ENCODE measurements at regions not wholly inside any gene's neighbourhood (a gene's known extent, or its start where the extent isn't known, plus 50 kb on each side); places are given as distances from the start of the nearest gene placed in this dataset.

DNA sequence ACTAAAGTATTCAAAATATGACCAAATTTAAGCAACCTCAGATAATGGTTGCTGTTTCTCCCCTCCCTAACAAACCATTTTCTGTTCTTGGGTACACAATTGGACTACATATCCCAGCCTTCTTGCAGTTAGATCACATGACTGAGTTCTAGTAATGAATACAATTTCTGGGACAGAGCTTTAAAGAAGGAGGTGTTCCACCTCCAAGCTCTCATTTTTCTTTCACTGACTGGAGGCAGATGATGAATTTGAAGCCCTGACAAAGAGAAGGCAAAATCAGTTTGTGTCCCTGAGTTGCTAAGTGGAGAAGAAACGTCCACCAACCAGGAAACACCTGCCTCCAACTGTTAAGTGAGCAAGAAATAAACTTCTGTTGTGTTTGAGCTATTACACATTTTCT is 117.2 kb downstream of the LCA5 start:
- peak in 1 of 9 donors; percentile 7 for DNase-seq (ENCODE audit: low read depth in 6 of 9, low spot score in 9 of 9)
- no peak overlapping the region for H3K27ac ChIP-seq (ENCODE audit: low read depth in 1 of 2, low read length in 1 of 2)
- H3K4me3 ChIP-seq (ENCODE audit: low read length in 2 of 2), result no peak overlapping the region
- H3K27me3 ChIP-seq (ENCODE audit: control insufficient read depth in 2 of 2, insufficient read depth in 1 of 2, low read length in 1 of 2), result no peaks in the 10 kb centered on the region
- no peaks in the 10 kb centered on the region for H3K4me1 ChIP-seq (ENCODE audit: control insufficient read depth in 2 of 2, insufficient read depth in 2 of 2, low read length in 2 of 2)
- no peaks in the 10 kb centered on the region for H3K36me3 ChIP-seq (ENCODE audit: control insufficient read depth in 2 of 2, insufficient read depth in 2 of 2, low read length in 1 of 2)
- 7% methylated on average over 1 of the region's 1 CpG for WGBS
- no peaks in the 10 kb centered on the region for H3K9me3 ChIP-seq (ENCODE audit: control insufficient read depth in 2 of 2, insufficient read depth in 1 of 2, low read length in 1 of 2)

DNA sequence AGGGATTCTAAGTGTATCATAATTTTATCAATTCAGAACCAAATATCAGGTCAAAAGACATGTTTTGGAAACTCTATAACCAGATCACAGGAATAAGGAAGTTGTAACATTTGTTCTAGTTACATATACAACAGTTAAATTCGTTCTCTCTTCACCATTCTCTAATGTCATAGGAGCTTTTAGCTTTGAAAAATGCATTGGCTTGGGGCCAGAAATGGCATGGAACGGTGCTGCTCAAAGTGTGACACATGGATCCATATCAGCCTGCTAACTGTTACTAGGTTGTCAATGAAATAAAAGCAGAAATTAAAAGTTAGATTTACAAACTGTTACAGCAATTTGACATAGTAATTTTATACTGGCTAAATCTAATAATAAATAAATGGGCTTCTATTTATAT is 120.3 kb downstream of the LCA5 start:
- Histone ChIP-seq H3K36me3 (ENCODE audit: control insufficient read depth in 2 of 2, insufficient read depth in 2 of 2, low read length in 1 of 2) (no peaks in the 10 kb centered on the region), H3K4me3 (ENCODE audit: low read length in 2 of 2) (no peak overlapping the region), H3K9me3 (ENCODE audit: control insufficient read depth in 2 of 2, insufficient read depth in 1 of 2, low read length in 1 of 2) (no peaks in the 10 kb centered on the region), H3K4me1 (ENCODE audit: control insufficient read depth in 2 of 2, insufficient read depth in 2 of 2, low read length in 2 of 2) (no peaks in the 10 kb centered on the region), H3K27me3 (ENCODE audit: control insufficient read depth in 2 of 2, insufficient read depth in 1 of 2, low read length in 1 of 2) (no peaks in the 10 kb centered on the region), H3K27ac (ENCODE audit: low read depth in 1 of 2, low read length in 1 of 2) (no peak overlapping the region)
- WGBS, result 70% methylated on average over 2 of the region's 2 CpGs
- no peak for DNase-seq (ENCODE audit: low read depth in 6 of 9, low spot score in 9 of 9)

DNA sequence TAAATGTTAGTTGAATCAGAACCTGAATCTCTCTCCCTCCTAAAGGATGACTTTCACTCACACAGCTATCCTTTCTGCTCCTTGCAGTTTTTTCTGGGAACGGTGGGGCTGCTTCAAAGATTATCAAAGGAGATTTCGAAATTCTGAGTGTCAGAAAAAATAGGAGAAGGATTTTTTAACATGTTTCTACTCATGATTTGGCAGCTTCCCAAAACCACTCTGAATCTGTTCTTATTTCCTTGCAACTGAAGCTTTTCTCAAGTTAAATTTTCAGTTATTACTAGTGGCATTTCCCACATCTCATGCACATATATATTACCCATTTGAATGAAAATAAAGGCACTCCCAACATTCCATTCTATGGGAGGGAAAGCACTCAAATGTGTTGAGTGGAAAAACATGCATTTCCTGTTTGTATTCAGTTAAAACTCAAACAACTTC is 123.6 kb downstream of the LCA5 start:
- DNase-seq (ENCODE audit: low read depth in 6 of 9, low spot score in 9 of 9), result no peak
- 77% methylated on average over 2 of the region's 2 CpGs for WGBS
- Histone ChIP-seq H3K9me3 (ENCODE audit: control insufficient read depth in 2 of 2, insufficient read depth in 1 of 2, low read length in 1 of 2) (no peaks in the 10 kb centered on the region), H3K27ac (ENCODE audit: low read depth in 1 of 2, low read length in 1 of 2) (no peak overlapping the region), H3K4me1 (ENCODE audit: control insufficient read depth in 2 of 2, insufficient read depth in 2 of 2, low read length in 2 of 2) (no peaks in the 10 kb centered on the region), H3K36me3 (ENCODE audit: control insufficient read depth in 2 of 2, insufficient read depth in 2 of 2, low read length in 1 of 2) (no peaks in the 10 kb centered on the region), H3K4me3 (ENCODE audit: low read length in 2 of 2) (no peak overlapping the region), H3K27me3 (ENCODE audit: control insufficient read depth in 2 of 2, insufficient read depth in 1 of 2, low read length in 1 of 2) (no peaks in the 10 kb centered on the region)

DNA sequence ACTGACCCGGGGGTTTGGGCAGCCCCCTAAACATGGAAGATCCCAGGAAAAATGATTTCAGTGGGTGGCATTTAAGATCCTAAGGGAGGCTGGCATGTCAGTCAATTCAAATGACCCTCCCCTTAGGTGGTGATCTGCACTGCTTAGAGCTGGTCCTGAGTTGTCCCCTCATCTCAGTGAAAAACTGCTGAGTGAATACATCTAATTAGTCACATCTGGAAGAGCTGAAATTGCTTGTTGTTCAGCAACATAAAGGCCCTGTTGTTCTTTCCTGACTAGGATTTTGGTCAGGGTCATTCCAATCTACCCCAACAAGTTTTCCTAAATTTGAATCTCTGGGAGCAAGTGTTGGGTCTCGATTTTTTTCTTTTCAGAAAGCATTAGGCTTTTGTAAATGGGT is 126.4 kb downstream of the LCA5 start:
- Histone ChIP-seq H3K4me3 (ENCODE audit: low read length in 2 of 2) (no peak overlapping the region), H3K27me3 (ENCODE audit: control insufficient read depth in 2 of 2, insufficient read depth in 1 of 2, low read length in 1 of 2) (no peaks in the 10 kb centered on the region), H3K36me3 (ENCODE audit: control insufficient read depth in 2 of 2, insufficient read depth in 2 of 2, low read length in 1 of 2) (no peaks in the 10 kb centered on the region), H3K9me3 (ENCODE audit: control insufficient read depth in 2 of 2, insufficient read depth in 1 of 2, low read length in 1 of 2) (no peaks in the 10 kb centered on the region), H3K27ac (ENCODE audit: low read depth in 1 of 2, low read length in 1 of 2) (no peak overlapping the region), H3K4me1 (ENCODE audit: control insufficient read depth in 2 of 2, insufficient read depth in 2 of 2, low read length in 2 of 2) (no peaks in the 10 kb centered on the region)
- 96% methylated on average over 2 of the region's 2 CpGs for WGBS
- no peak for DNase-seq (ENCODE audit: low read depth in 6 of 9, low spot score in 9 of 9)

DNA sequence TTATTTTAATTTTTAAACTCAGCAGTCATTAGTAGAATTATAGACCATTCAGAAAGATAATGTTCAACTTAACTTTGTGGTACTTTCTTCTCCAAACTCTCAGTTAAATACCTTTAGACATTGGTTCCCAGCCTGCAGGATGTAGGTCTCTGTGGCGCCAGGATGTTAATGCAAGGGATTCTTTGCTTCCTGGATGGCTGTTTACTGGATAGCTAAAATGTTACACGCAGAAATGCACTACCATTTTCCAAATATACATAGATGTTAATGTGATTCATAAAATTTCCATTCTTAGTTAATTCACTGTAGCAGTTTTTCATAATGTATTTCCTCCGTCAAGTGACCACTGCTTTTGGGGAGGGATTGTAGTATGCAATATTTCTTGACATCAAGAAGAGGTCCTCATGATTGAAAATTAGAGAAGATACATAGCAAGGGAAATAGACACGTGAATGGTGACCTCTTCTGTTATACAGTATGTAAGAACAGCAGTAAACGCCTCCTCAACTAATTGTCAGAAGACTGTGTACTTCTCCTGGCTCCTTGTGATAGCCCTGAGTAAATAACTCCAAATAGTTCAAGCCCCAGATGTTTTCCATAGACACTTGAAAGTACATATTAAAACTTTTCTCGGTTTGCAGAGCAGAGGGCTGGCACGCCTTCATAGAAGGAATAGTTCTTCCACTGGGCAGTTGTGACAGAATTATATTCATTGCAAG is 128.8 kb downstream of the LCA5 start:
- WGBS, result 95% methylated on average over 7 of the region's 7 CpGs
- DNase-seq (ENCODE audit: low read depth in 6 of 9, low spot score in 9 of 9), result no peak

DNA sequence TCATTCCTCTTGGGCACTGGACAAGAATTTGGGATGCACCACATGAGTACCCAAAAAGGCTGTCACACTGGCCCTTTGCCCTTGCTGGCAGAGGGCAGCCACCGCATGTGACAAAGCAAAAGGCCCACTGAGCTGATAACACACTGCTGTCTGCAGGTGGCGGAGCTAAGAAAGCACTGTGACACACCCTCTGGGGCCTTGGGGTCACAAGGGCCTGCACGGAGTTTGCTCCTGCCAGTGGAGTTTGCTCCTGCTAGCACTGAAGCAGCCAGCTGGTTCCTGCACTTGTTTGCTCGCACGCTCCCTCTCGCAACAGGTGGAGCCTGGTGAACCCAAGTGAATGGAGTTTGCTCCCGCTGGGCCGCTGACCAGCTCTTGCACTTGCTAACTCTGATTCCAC is 132.6 kb downstream of the LCA5 start:
- Histone ChIP-seq H3K4me1 (ENCODE audit: control insufficient read depth in 2 of 2, insufficient read depth in 2 of 2, low read length in 2 of 2) (no peaks in the 10 kb centered on the region), H3K27ac (ENCODE audit: low read depth in 1 of 2, low read length in 1 of 2) (no peak overlapping the region), H3K9me3 (ENCODE audit: control insufficient read depth in 2 of 2, insufficient read depth in 1 of 2, low read length in 1 of 2) (peaks cover 0 to 4% of the 10 kb centered on the region in 2 donors), H3K36me3 (ENCODE audit: control insufficient read depth in 2 of 2, insufficient read depth in 2 of 2, low read length in 1 of 2) (no peaks in the 10 kb centered on the region), H3K27me3 (ENCODE audit: control insufficient read depth in 2 of 2, insufficient read depth in 1 of 2, low read length in 1 of 2) (no peaks in the 10 kb centered on the region), H3K4me3 (ENCODE audit: low read length in 2 of 2) (no peak overlapping the region)
- no peak for DNase-seq (ENCODE audit: low read depth in 6 of 9, low spot score in 9 of 9)
- WGBS, result 99% methylated on average over 8 of the region's 8 CpGs

More for the DNA sequence above, 128.8 kb downstream of the LCA5 start:
- no peaks in the 10 kb centered on the region for H3K36me3 ChIP-seq (ENCODE audit: control insufficient read depth in 2 of 2, insufficient read depth in 2 of 2, low read length in 1 of 2)
- H3K4me1 ChIP-seq (ENCODE audit: control insufficient read depth in 2 of 2, insufficient read depth in 2 of 2, low read length in 2 of 2), result no peaks in the 10 kb centered on the region
- H3K27me3 ChIP-seq (ENCODE audit: control insufficient read depth in 2 of 2, insufficient read depth in 1 of 2, low read length in 1 of 2), result no peaks in the 10 kb centered on the region
- peaks cover 0 to 4% of the 10 kb centered on the region in 2 donors for H3K9me3 ChIP-seq (ENCODE audit: control insufficient read depth in 2 of 2, insufficient read depth in 1 of 2, low read length in 1 of 2)
- no peak overlapping the region for H3K4me3 ChIP-seq (ENCODE audit: low read length in 2 of 2)
- no peak overlapping the region for H3K27ac ChIP-seq (ENCODE audit: low read depth in 1 of 2, low read length in 1 of 2)

DNA sequence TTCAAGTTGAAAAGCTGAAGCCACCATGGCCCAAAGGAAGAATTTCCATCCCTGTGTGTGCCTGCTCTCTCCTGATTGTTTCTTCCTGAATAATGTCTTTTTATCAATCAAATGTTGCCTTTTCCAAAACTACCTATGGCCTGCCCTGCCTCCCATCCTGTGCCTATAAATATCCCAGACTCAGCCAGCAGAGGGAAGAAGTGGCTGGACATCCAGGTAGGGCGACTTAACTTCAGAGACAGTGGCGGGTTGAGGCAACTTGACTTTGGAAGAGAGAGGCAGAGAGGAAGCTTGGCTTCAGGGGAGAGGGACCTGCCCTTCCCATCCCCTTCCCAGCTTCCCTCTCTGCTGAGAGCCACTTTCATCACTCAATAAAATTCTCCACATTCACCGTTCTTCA is 133.0 kb downstream of the LCA5 start:
- H3K36me3 ChIP-seq (ENCODE audit: control insufficient read depth in 2 of 2, insufficient read depth in 2 of 2, low read length in 1 of 2), result no peaks in the 10 kb centered on the region
- no peaks in the 10 kb centered on the region for H3K4me1 ChIP-seq (ENCODE audit: control insufficient read depth in 2 of 2, insufficient read depth in 2 of 2, low read length in 2 of 2)
- no peak overlapping the region for H3K27ac ChIP-seq (ENCODE audit: low read depth in 1 of 2, low read length in 1 of 2)
- H3K27me3 ChIP-seq (ENCODE audit: control insufficient read depth in 2 of 2, insufficient read depth in 1 of 2, low read length in 1 of 2), result no peaks in the 10 kb centered on the region
- 95% methylated on average over 3 of the region's 3 CpGs for WGBS
- peaks cover 0 to 4% of the 10 kb centered on the region in 2 donors for H3K9me3 ChIP-seq (ENCODE audit: control insufficient read depth in 2 of 2, insufficient read depth in 1 of 2, low read length in 1 of 2)
- no peak for DNase-seq (ENCODE audit: low read depth in 6 of 9, low spot score in 9 of 9)
- H3K4me3 ChIP-seq (ENCODE audit: low read length in 2 of 2), result no peak overlapping the region

DNA sequence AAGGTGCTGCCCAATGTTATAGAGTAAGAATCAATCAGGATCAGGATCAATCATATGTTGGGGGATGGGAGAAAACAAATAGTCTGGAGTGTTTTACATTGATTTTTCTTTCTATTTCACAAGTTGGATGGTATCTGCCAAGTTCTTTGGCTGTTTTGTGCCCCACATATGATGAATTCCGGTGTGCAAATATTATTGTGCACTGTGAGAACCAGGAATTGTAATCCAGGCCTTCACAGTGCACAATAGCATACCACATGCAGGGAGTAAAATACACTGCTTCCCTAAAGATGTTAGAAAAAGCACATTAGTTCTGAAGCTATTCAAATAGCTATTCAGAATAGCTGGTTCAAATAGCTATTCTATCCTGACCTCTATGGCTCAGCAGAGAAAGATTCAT is 133.7 kb downstream of the LCA5 start:
- no peaks in the 10 kb centered on the region for H3K4me1 ChIP-seq (ENCODE audit: control insufficient read depth in 2 of 2, insufficient read depth in 2 of 2, low read length in 2 of 2)
- no peak for DNase-seq (ENCODE audit: low read depth in 6 of 9, low spot score in 9 of 9)
- H3K4me3 ChIP-seq (ENCODE audit: low read length in 2 of 2), result no peak overlapping the region
- 77% methylated on average over 1 of the region's 1 CpG for WGBS
- no peaks in the 10 kb centered on the region for H3K27me3 ChIP-seq (ENCODE audit: control insufficient read depth in 2 of 2, insufficient read depth in 1 of 2, low read length in 1 of 2)
- H3K36me3 ChIP-seq (ENCODE audit: control insufficient read depth in 2 of 2, insufficient read depth in 2 of 2, low read length in 1 of 2), result no peaks in the 10 kb centered on the region
- H3K9me3 ChIP-seq (ENCODE audit: control insufficient read depth in 2 of 2, insufficient read depth in 1 of 2, low read length in 1 of 2), result peaks cover 0 to 4% of the 10 kb centered on the region in 2 donors
- no peak overlapping the region for H3K27ac ChIP-seq (ENCODE audit: low read depth in 1 of 2, low read length in 1 of 2)

DNA sequence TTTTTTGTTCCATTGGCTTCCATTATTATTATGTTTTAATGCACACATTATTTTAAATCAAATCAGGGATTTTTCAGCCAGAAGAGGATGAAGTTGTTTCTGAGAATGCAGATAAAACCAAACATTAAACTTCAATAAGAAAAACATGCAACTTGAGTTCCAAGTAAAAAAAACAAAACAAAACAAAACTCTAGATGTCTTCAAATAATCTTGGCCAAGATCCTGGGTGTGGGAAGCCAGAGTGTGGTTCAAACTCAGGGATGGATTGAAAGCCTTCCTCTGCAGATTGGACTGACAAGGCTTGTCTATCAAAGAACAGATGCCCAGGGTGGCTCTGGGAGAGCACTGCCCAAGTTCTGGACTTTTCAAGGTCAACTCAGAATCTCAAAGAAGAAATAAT is 134.1 kb downstream of the LCA5 start:
- no peak for DNase-seq (ENCODE audit: low read depth in 6 of 9, low spot score in 9 of 9)
- H3K9me3 ChIP-seq (ENCODE audit: control insufficient read depth in 2 of 2, insufficient read depth in 1 of 2, low read length in 1 of 2), result peaks cover 0 to 4% of the 10 kb centered on the region in 2 donors

More for the DNA sequence above, 134.1 kb downstream of the LCA5 start:
- Histone ChIP-seq H3K4me1 (ENCODE audit: control insufficient read depth in 2 of 2, insufficient read depth in 2 of 2, low read length in 2 of 2) (no peaks in the 10 kb centered on the region), H3K27ac (ENCODE audit: low read depth in 1 of 2, low read length in 1 of 2) (no peak overlapping the region), H3K27me3 (ENCODE audit: control insufficient read depth in 2 of 2, insufficient read depth in 1 of 2, low read length in 1 of 2) (no peaks in the 10 kb centered on the region), H3K36me3 (ENCODE audit: control insufficient read depth in 2 of 2, insufficient read depth in 2 of 2, low read length in 1 of 2) (no peaks in the 10 kb centered on the region), H3K4me3 (ENCODE audit: low read length in 2 of 2) (no peak overlapping the region)

Measured in thymus (tissue), 11 donors.